ENCODE measurements at regions not wholly inside any gene's neighbourhood (a gene's known extent, or its start where the extent isn't known, plus 50 kb on each side); places are given as distances from the start of the nearest gene placed in this dataset.

- no peak for TF ChIP-seq CTCF (IDR thresholded peaks at IDR 0.05; ENCODE audit: insufficient read depth, low read depth, low read length)
- no peak for TF ChIP-seq EZH2 (IDR thresholded peaks at IDR 0.05; ENCODE audit: insufficient read depth, low read length)
These were observed 536.5 kb downstream of the TMEM135 start for GRCh38 chr11:87574193-87574592.
